Progenitor cell of endocrine pancreas (in vitro differentiated cells): ENCODE measurements at regions not wholly inside any gene's neighbourhood (a gene's known extent, or its start where the extent isn't known, plus 50 kb on each side); places are given as distances from the start of the nearest gene placed in this dataset.
"Not testable (repeated sequence)": the region's sequence is repeated elsewhere in the genome, so short reads cannot be mapped to it uniquely, and the experiment has no call there.

Experiments
- DNase-seq: peaks from one replicate; pipeline ENCODE4 v3.0.0; 2021; ENCODE audit warnings: low spot score; ENCODE audit not compliant: unreplicated experiment
- H3K27ac Mint-ChIP-seq: 2 replicates; pipeline ENCODE4 v1.8.0; 2021; ENCODE audit warnings: mild to moderate bottlenecking, moderate library complexity, mixed read lengths
- H3K27me3 Mint-ChIP-seq: 2 replicates; pipeline ENCODE4 v1.8.0; 2021; ENCODE audit warnings: mixed read lengths
- H3K36me3 Mint-ChIP-seq: 2 replicates; pipeline ENCODE4 v1.8.0; 2022; ENCODE audit warnings: mixed read lengths; ENCODE audit not compliant: insufficient read depth
- H3K4me1 Mint-ChIP-seq: 2 replicates; pipeline ENCODE4 v1.8.0; 2021; ENCODE audit warnings: low read depth, mixed read lengths
- H3K4me3 Mint-ChIP-seq: 2 replicates; pipeline ENCODE4 v1.8.0; 2021; ENCODE audit warnings: low read depth, mild to moderate bottlenecking, moderate library complexity, mixed read lengths
- H3K9me3 Mint-ChIP-seq: 2 replicates; pipeline ENCODE4 v1.8.0; 2021; ENCODE audit warnings: low read depth, mixed read lengths
- TF ChIP-seq, protein P1 (sequence below): fragments of 200-600 bp; sonication (generic); IDR thresholded peaks from one replicate; pipeline ENCODE4 v1.5.0; 2021; ENCODE audit warnings: antibody characterized with exemption, mild to moderate bottlenecking; ENCODE audit not compliant: unreplicated experiment

GRCh38 chr4:127015667-127016117, 617.1 kb upstream of the INTU start:
- no peak for DNase-seq
- H3K9me3 Mint-ChIP-seq = no peaks in the 10 kb centered on the region
- H3K4me1 Mint-ChIP-seq = no peaks in the 10 kb centered on the region
- H3K36me3 Mint-ChIP-seq = no peaks in the 10 kb centered on the region
- no peaks in the 10 kb centered on the region for H3K27me3 Mint-ChIP-seq
- no peak overlapping the region for H3K27ac Mint-ChIP-seq
- H3K4me3 Mint-ChIP-seq = no peak overlapping the region
- TF ChIP-seq, protein P1, sequence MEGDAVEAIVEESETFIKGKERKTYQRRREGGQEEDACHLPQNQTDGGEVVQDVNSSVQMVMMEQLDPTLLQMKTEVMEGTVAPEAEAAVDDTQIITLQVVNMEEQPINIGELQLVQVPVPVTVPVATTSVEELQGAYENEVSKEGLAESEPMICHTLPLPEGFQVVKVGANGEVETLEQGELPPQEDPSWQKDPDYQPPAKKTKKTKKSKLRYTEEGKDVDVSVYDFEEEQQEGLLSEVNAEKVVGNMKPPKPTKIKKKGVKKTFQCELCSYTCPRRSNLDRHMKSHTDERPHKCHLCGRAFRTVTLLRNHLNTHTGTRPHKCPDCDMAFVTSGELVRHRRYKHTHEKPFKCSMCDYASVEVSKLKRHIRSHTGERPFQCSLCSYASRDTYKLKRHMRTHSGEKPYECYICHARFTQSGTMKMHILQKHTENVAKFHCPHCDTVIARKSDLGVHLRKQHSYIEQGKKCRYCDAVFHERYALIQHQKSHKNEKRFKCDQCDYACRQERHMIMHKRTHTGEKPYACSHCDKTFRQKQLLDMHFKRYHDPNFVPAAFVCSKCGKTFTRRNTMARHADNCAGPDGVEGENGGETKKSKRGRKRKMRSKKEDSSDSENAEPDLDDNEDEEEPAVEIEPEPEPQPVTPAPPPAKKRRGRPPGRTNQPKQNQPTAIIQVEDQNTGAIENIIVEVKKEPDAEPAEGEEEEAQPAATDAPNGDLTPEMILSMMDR = no peak

DNA sequence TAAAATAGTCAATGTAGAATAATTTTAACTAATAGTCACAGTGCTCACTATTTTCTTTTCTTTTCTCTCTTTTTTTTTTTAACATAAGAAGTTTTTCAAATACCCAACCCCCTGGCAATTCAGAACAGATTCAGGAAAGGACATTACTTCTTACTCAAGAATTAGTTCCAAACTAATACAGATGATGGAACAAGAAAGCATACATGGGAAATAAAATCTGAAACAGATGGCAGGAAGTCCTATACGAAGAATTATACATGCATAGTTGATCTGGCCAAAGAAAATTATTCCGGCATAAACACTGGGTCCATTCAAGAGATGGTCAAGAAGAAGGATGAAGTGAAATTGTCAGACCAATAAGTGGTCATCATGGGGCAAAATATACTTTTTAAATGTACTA, 614.4 kb upstream of the INTU start:
- Mint-ChIP-seq H3K9me3 (no peaks in the 10 kb centered on the region), H3K4me3 (no peak overlapping the region), H3K27ac (no peak overlapping the region), H3K27me3 (no peaks in the 10 kb centered on the region), H3K4me1 (no peaks in the 10 kb centered on the region), H3K36me3 (no peaks in the 10 kb centered on the region)
- DNase-seq = no peak
- TF ChIP-seq, protein P1 = no peak

DNA sequence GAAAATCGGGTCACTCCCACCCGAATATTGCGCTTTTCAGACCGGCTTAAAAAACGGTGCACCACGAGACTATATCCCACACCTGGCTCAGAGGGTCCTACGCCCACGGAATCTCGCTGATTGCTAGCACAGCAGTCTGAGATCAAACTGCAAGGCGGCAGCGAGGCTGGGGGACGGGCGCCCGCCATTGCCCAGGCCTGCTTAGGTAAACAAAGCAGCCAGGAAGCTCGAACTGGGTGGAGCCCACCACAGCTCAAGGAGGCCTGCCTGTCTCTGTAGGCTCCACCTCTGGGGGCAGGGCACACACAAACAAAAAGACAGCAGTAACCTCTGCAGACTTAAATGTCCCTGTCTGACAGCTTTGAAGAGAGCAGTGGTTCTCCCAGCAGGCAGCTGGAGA, 611.9 kb upstream of the INTU start:
- H3K4me1 Mint-ChIP-seq, H3K27me3 Mint-ChIP-seq, H3K36me3 Mint-ChIP-seq, H3K4me3 Mint-ChIP-seq, DNase-seq, H3K9me3 Mint-ChIP-seq, H3K27ac Mint-ChIP-seq: not testable (repeated sequence)

DNA sequence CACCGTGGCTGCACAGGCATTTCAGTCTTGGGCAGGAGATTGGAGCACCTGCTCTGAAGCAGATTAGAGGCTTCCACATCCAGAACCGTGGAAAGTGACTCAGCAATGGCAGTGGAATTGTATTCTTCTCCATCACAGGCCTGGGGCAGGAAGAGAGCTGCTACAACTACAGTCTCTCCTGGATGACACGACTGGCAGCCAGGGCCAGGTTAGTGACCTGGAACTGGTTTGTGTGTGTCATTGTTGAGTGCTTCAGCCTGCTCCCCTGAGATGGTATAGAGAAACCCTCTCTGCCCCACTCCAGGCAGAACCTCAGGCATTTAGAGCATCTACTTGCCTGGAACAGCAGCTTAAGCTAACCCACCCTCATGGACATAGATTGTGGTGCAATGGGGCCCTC, 596.5 kb upstream of the INTU start:
- TF ChIP-seq, protein P1 = no peak
- H3K4me1 Mint-ChIP-seq = no peaks in the 10 kb centered on the region
- H3K4me3 Mint-ChIP-seq = no peak overlapping the region
- no peaks in the 10 kb centered on the region for H3K36me3 Mint-ChIP-seq
- H3K9me3 Mint-ChIP-seq = no peaks in the 10 kb centered on the region
- no peak overlapping the region for H3K27ac Mint-ChIP-seq
- no peak for DNase-seq
- H3K27me3 Mint-ChIP-seq = no peaks in the 10 kb centered on the region

GRCh38 chr4:127045861-127046260, 586.9 kb upstream of the INTU start:
- Mint-ChIP-seq H3K27me3 (no peaks in the 10 kb centered on the region), H3K4me1 (peaks cover 1% of the 10 kb centered on the region), H3K4me3 (no peak overlapping the region), H3K9me3 (no peaks in the 10 kb centered on the region), H3K27ac (no peak overlapping the region), H3K36me3 (no peaks in the 10 kb centered on the region)
- TF ChIP-seq, protein P1 = no peak
- DNase-seq = no peak

GRCh38 chr4:127047930-127048329, 584.8 kb upstream of the INTU start:
- TF ChIP-seq, protein P1 = no peak
- H3K36me3 Mint-ChIP-seq = no peaks in the 10 kb centered on the region
- H3K4me3 Mint-ChIP-seq = no peak overlapping the region
- no peaks in the 10 kb centered on the region for H3K9me3 Mint-ChIP-seq
- DNase-seq = no peak
- peaks cover 1% of the 10 kb centered on the region for H3K4me1 Mint-ChIP-seq
- no peak overlapping the region for H3K27ac Mint-ChIP-seq
- H3K27me3 Mint-ChIP-seq = no peaks in the 10 kb centered on the region
